Ishikawa (cell line): ENCODE measurements at regions not wholly inside any gene's neighbourhood (a gene's known extent, or its start where the extent isn't known, plus 50 kb on each side); places are given as distances from the start of the nearest gene placed in this dataset.

Experiments used
- CEBPB ChIP-seq: IDR thresholded peaks from 2 replicates; pipeline ENCODE4 v1.6.1; 2012
- CREB1 ChIP-seq: IDR thresholded peaks from 2 replicates; pipeline ENCODE4 v1.6.1; 2012; ENCODE audit warnings: low read depth
- EGR1 ChIP-seq: IDR thresholded peaks from 2 replicates; pipeline ENCODE4 v1.6.1; 2012
- EP300 ChIP-seq: IDR thresholded peaks from 2 replicates; pipeline ENCODE4 v1.6.1; 2012; ENCODE audit warnings: borderline replicate concordance
- FOXM1 ChIP-seq: IDR thresholded peaks from 2 replicates; pipeline ENCODE4 v1.6.1; 2012; ENCODE audit warnings: low read depth, borderline replicate concordance
- MAX ChIP-seq: IDR thresholded peaks from 2 replicates; pipeline ENCODE4 v1.6.1; 2012
- NFIC ChIP-seq: IDR thresholded peaks from 2 replicates; pipeline ENCODE4 v1.6.1; 2012
- RAD21 ChIP-seq: IDR thresholded peaks from 2 replicates; pipeline ENCODE4 v1.6.1; 2012; ENCODE audit warnings: low read depth
- TAF1 ChIP-seq: IDR thresholded peaks from 2 replicates; pipeline ENCODE4 v1.6.1; 2012; ENCODE audit warnings: low read depth, mild to moderate bottlenecking
- TCF12 ChIP-seq: IDR thresholded peaks from 2 replicates; pipeline ENCODE4 v1.6.1; 2012; ENCODE audit warnings: low read depth
- TEAD4 ChIP-seq: IDR thresholded peaks from 2 replicates; pipeline ENCODE4 v1.6.1; 2012
- YY1 ChIP-seq: IDR thresholded peaks from 2 replicates; pipeline ENCODE4 v1.6.1; 2012; ENCODE audit warnings: low read depth
- TF ChIP-seq, protein P1 (sequence below): IDR thresholded peaks from 2 replicates; pipeline ENCODE4 v1.6.1; 2012
- TF ChIP-seq, protein P2 (sequence below): IDR thresholded peaks from 2 replicates; pipeline ENCODE4 v1.6.1; 2012; ENCODE audit warnings: low read depth, mild to moderate bottlenecking

DNA sequence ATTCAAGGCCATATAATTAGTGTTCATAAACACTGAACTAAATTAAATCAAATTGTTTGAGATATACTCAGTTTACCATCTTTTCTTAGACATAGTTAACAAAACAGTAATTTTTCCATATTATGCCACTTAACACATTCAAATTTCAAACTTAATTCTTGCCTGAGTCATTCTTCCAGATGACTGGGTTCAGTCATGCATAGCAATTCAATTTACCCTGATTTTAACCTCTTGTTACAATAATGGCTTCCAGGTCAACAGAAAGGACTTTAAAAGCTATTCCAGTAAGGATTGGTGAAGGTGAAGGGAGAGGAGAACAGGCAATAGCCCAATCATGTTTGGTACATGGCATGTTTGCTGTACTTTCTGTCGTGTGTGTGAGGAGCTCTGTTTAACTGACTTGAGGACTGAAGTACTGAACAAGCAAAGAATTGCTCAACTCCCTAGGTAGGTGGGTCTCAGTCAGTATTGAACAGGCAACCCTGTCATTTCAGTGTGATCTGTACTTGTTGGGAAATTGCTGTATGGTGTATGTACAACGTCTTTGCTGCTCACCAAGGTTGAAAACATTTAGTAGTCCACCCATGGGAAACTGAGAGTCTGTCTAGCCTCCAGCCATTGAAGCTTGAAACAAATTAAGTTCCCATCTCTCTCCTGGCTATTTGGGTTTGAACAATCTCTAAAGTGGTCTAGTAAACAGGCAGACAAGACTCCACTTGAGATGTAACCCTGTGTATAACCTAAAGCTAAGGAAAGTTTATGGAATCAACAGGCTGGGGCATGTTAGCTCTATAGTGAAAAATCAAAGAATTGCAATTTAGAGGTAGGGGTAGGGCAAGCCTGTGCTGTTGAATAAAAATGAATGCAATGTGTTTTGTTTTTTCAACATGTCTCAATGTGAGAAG, 327.2 kb downstream of the BTG1 start:
- TF ChIP-seq YY1 (no peak), EP300 (no peak), CEBPB (no peak), FOXM1 (no peak), RAD21 (no peak), MAX (no peak), TCF12 (no peak), TAF1 (no peak), TEAD4 (no peak), EGR1 (no peak), NFIC (no peak), CREB1 (no peak)
- TF ChIP-seq, protein P1, sequence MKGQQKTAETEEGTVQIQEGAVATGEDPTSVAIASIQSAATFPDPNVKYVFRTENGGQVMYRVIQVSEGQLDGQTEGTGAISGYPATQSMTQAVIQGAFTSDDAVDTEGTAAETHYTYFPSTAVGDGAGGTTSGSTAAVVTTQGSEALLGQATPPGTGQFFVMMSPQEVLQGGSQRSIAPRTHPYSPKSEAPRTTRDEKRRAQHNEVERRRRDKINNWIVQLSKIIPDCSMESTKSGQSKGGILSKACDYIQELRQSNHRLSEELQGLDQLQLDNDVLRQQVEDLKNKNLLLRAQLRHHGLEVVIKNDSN: no peak
- TF ChIP-seq, protein P2, sequence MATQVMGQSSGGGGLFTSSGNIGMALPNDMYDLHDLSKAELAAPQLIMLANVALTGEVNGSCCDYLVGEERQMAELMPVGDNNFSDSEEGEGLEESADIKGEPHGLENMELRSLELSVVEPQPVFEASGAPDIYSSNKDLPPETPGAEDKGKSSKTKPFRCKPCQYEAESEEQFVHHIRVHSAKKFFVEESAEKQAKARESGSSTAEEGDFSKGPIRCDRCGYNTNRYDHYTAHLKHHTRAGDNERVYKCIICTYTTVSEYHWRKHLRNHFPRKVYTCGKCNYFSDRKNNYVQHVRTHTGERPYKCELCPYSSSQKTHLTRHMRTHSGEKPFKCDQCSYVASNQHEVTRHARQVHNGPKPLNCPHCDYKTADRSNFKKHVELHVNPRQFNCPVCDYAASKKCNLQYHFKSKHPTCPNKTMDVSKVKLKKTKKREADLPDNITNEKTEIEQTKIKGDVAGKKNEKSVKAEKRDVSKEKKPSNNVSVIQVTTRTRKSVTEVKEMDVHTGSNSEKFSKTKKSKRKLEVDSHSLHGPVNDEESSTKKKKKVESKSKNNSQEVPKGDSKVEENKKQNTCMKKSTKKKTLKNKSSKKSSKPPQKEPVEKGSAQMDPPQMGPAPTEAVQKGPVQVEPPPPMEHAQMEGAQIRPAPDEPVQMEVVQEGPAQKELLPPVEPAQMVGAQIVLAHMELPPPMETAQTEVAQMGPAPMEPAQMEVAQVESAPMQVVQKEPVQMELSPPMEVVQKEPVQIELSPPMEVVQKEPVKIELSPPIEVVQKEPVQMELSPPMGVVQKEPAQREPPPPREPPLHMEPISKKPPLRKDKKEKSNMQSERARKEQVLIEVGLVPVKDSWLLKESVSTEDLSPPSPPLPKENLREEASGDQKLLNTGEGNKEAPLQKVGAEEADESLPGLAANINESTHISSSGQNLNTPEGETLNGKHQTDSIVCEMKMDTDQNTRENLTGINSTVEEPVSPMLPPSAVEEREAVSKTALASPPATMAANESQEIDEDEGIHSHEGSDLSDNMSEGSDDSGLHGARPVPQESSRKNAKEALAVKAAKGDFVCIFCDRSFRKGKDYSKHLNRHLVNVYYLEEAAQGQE: no peak
